ENCODE measurements at regions not wholly inside any gene's neighbourhood (a gene's known extent, or its start where the extent isn't known, plus 50 kb on each side); places are given as distances from the start of the nearest gene placed in this dataset.
"Not testable (repeated sequence)": the region's sequence is repeated elsewhere in the genome, so short reads cannot be mapped to it uniquely, and the experiment has no call there.

- DNase-seq (ENCODE audit: low read depth in 2 of 2), result no peak
Measured at GRCh38 chr2:34552337-34552736, 953.2 kb upstream of the FAM98A start.

GRCh38 chr2:34549710-34550345, 950.7 kb upstream of the FAM98A start:
- DNase-seq (ENCODE audit: low read depth in 2 of 2), result no peak

DNA sequence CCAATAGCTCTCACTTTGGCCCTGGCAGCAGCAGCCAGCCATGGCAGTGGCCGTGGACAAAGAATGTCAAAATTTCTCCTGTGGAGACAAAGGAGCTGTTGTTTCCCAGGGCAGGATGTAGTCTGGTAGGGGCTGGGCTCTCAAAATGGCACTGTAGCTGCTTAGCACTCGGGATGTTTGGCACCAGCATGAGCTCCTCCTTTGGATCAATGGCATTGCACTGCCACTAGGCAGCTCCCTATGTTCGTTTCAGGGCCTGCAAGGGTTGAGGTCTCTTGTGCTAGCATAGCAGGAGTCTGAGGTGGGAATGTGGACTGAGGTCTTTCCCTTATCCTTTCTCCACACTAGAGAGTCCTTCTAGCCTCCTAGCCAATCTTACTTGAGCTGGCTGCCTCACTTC, 948.8 kb upstream of the FAM98A start:
- DNase-seq (ENCODE audit: low read depth in 2 of 2), result no peak

DNA sequence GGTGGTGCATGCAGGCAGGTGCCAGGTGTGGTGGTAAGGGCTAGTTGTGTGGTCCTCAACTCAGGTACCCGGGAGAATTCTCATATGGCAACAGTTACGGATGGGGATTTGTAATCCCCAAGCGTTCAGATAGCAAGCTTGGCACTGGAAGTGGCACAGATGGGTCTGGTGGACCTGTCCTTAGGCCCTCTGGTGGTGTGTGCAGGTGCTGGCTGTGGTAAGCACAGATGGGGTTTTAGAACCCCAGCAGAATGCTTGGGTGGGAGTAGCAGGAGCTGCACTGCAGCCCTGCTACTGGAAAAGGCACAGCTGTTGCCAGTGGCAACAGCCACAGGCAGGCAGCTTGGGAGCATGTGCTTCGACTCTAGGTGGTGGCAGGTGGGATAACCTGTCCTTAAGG, 948.2 kb upstream of the FAM98A start:
- DNase-seq (ENCODE audit: low read depth in 2 of 2), result no peak

- no peak for DNase-seq (ENCODE audit: low read depth in 2 of 2)
Measured at GRCh38 chr2:34545486-34546136, 946.5 kb upstream of the FAM98A start.

- no peak for DNase-seq (ENCODE audit: low read depth in 2 of 2)
Measured at GRCh38 chr2:34534761-34535160, 935.7 kb upstream of the FAM98A start.

GRCh38 chr2:34534341-34534740, 935.2 kb upstream of the FAM98A start:
- DNase-seq (ENCODE audit: low read depth in 2 of 2), result no peak

DNA sequence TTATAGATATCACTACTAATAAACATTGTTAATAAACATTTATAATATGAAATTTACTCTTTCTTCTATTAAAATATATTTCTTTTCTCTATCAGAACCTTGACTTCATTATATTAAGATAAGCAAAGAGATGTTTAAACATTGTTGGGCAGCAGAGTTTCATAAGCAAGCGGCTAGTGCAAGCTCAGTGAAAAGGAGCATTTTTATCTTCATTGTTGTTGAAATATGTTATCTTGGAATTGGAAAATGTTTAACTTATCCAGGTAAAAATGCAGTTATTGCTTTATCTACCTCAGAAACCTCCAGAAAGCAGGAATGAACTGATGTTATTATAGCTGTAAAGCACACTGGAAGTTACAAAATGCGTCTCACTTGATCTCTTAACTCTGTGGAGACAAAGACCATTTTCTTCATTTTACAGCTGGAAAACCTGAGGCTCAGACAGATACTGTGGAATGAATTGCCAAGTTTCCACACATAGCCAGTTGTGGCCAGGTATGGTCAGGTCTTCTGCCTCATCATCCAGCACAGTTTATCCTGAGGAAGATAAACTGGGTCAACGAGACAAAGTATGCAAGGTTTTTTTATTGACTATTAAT, 934.6 kb upstream of the FAM98A start:
- DNase-seq (ENCODE audit: low read depth in 2 of 2), result no peak

GRCh38 chr2:34529965-34530364, 930.9 kb upstream of the FAM98A start:
- no peak for DNase-seq (ENCODE audit: low read depth in 2 of 2)

DNA sequence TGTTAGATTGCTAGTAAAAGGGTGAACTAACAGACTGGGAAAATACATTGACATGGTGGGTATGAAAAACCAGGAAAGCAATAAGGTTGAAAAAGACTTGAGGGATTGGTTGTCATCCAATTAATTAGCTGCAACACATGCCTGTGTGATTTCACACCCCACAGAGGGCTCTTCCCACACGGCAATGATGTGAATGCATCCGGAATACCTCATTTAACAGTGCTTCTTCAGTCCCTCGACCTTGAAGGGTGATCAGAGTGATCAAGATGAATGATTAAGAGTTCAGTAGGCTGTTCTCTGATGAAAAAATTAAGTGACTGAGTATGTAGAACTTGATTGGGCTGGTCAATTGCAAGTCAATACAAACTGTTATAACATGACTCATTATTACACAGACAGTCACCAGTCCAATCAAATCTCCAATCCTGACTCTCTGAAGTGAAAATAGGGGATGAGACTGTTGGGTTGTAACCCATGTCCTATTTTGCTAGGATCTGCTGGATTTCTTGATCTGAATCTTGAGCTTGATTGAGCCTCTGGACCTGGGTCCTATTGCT, 924.9 kb upstream of the FAM98A start:
- DNase-seq (ENCODE audit: low read depth in 2 of 2), result no peak

GRCh38 chr2:34519659-34520058, 920.6 kb upstream of the FAM98A start:
- no peak for DNase-seq (ENCODE audit: low read depth in 2 of 2)

GRCh38 chr2:34498561-34498960, 899.5 kb upstream of the FAM98A start:
- no peak for DNase-seq (ENCODE audit: low read depth in 2 of 2)

GRCh38 chr2:34494192-34494591, 895.1 kb upstream of the FAM98A start:
- DNase-seq (ENCODE audit: low read depth in 2 of 2), result not testable (repeated sequence)

GRCh38 chr2:34492561-34493455, 893.7 kb upstream of the FAM98A start:
- no peak for DNase-seq (ENCODE audit: low read depth in 2 of 2)

GRCh38 chr2:34486965-34487364, 887.9 kb upstream of the FAM98A start:
- no peak for DNase-seq (ENCODE audit: low read depth in 2 of 2)

DNA sequence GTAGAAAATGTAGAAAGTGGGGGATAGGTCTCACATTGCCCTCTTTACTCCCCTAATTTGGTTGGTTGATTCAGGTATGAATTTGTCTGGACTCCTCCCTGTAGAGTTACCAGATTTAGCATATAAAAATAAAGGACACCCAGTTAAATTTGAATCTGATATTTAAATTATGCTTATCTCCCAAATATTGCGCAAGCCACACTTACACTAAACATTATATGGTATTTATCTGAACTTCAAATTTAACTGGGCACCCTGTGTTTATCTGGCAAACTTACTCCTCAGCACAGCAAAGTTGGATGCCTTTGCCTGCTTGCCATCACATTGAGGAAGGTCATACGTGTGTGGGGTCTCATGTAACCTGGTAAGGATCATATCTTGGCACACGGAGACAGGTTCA, 882.4 kb upstream of the FAM98A start:
- DNase-seq (ENCODE audit: low read depth in 2 of 2), result no peak

- DNase-seq (ENCODE audit: low read depth in 2 of 2), result no peak
Measured at GRCh38 chr2:34480366-34480765, 881.3 kb upstream of the FAM98A start.

GRCh38 chr2:34475156-34475555, 876.1 kb upstream of the FAM98A start:
- no peak for DNase-seq (ENCODE audit: low read depth in 2 of 2)

- no peak for DNase-seq (ENCODE audit: low read depth in 2 of 2)
Measured at GRCh38 chr2:34474646-34475045, 875.5 kb upstream of the FAM98A start.

GRCh38 chr2:34447097-34447496, 848.0 kb upstream of the FAM98A start:
- no peak for DNase-seq (ENCODE audit: low read depth in 2 of 2)

DNA sequence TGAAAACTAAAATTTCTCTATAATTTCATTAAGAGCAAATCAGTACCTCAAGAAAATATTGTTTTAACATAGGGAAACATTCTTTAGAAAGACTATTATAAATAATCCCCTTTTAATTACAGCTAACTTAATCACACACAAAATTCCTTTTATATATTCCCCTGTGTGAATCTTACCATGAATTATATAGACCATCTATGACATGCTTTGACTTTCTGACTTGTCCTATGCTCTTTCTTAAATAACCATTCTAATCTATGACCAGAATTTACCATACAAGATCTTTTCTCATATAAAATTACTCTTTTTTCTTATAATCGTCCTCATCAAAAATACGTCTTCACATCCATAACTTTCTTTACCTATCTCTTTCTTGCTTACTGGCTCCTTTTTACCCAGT, 824.2 kb upstream of the FAM98A start:
- DNase-seq (ENCODE audit: low read depth in 2 of 2), result no peak

GRCh38 chr2:34419856-34420255, 820.8 kb upstream of the FAM98A start:
- no peak for DNase-seq (ENCODE audit: low read depth in 2 of 2)

All from stimulated activated CD4-positive, alpha-beta T cell treated with anti-CD3 and anti-CD28 coated beads, Interleukin-1b, Interleukin-23, amount 100 ng/mL, for 1 hour (primary cell).